K562 (cell line): ENCODE measurements at regions not wholly inside any gene's neighbourhood (a gene's known extent, or its start where the extent isn't known, plus 50 kb on each side); places are given as distances from the start of the nearest gene placed in this dataset.

Experiments
- ATAC-seq: fragments of 200-7000 bp; cut with Tn5 transposase; 3 replicates; pipeline ENCODE4 v1.9.1; 2020; ENCODE audit warnings: moderate library complexity
- BruUV-seq: library from RNA; stranded (reverse); fragments of 400-500 nt; replicated peaks from 2 replicates; lab custom pipeline; 2021; lab: Mats Ljungman, UMichigan
- CTCF ChIA-PET: fragments of 300-600 bp; formaldehyde crosslinking; extraction: SDS; loops from one replicate; lab custom pipeline; 2021; ENCODE audit warnings: low intra/inter-chr PET ratio; lab: Yijun Ruan, JAX
- POLR2A ChIA-PET: fragments of 300-600, 350-650 bp; sonication (Branson Sonifier 250); formaldehyde crosslinking; extraction: SDS; loops from one replicate; lab custom pipeline; 2021; ENCODE audit warnings: antibody characterized with exemption, inconsistent platforms; lab: Yijun Ruan, JAX
- DNase-seq, 4 experiments: peaks; one replicate each; pipeline versions ENCODE4 v3.0.0 to v3.0.0-alpha.2; 2011 to 2018; ENCODE audit warnings: low spot score in 3 of 4, mixed read lengths in 3 of 4; ENCODE audit errors: extremely low read depth in 1 of 4
- FAIRE-seq: peaks from 2 replicates; lab custom pipeline; 2011; peaks lifted over from hg19 to GRCh38; lab: Jason Lieb, UNC
- H2AFZ ChIP-seq: 2 replicates; pipeline ENCODE4 v1.6.0; 2011; ENCODE audit warnings: low read depth, low read length, control low read depth, inconsistent platforms
- H3K27ac ChIP-seq: fragments of 200-600 bp; 3 replicates; pipeline ENCODE4 v1.8.0; 2011; ENCODE audit warnings: low read depth, mild to moderate bottlenecking, control low read depth, inconsistent platforms, low read length, moderate library complexity, mixed read lengths; ENCODE audit errors: extremely low read depth
- H3K27me3 ChIP-seq, 2 experiments: fragments of 300-600 bp in 1 of 2; 2 replicates in 1 of 2; 3 replicates in 1 of 2; pipeline versions ENCODE4 v1.6.0 to v1.8.0; 2011; ENCODE audit warnings: inconsistent platforms in 2 of 2, low read length in 2 of 2, mild to moderate bottlenecking in 1 of 2, mixed read lengths in 1 of 2, moderate library complexity in 1 of 2; ENCODE audit not compliant: control insufficient read depth in 2 of 2, insufficient read depth in 2 of 2
- H3K36me3 ChIP-seq: fragments of 300-600 bp; 3 replicates; pipeline ENCODE4 v1.8.0; 2011; ENCODE audit warnings: mild to moderate bottlenecking, low read length, inconsistent platforms; ENCODE audit not compliant: control insufficient read depth, insufficient read depth
- H3K4me1 ChIP-seq, 2 experiments: fragments of 200-600 bp in 1 of 2; replicated peaks in 1 of 2; 2 replicates in 1 of 2; 3 replicates in 1 of 2; pipeline versions ENCODE4 v1.5.1 to v1.8.0; 2011; ENCODE audit warnings: inconsistent platforms in 2 of 2, low read length in 2 of 2, mild to moderate bottlenecking in 1 of 2, mixed read lengths in 1 of 2, moderate library complexity in 1 of 2; ENCODE audit not compliant: control insufficient read depth in 2 of 2, insufficient read depth in 2 of 2
- H3K4me2 ChIP-seq: 2 replicates; pipeline ENCODE4 v1.6.1; 2011; ENCODE audit warnings: low read length, control low read depth, inconsistent platforms, mixed read lengths; ENCODE audit not compliant: insufficient read depth
- H3K4me3 ChIP-seq: fragments of 200-600 bp; sonication (generic), shearing (Covaris generic); 2 replicates; pipeline ENCODE4 v1.5.1; 2016; ENCODE audit warnings: control low read depth, inconsistent platforms
- H3K79me2 ChIP-seq: fragments of 200-600 bp; 3 replicates; pipeline ENCODE4 v1.8.0; 2011; ENCODE audit warnings: low read length, inconsistent platforms; ENCODE audit not compliant: control insufficient read depth, insufficient read depth
- H3K9ac ChIP-seq, 2 experiments: 2 replicates each; pipeline versions ENCODE4 v1.6.0 to v1.6.1; 2011; ENCODE audit warnings: low read depth in 2 of 2, low read length in 2 of 2, control low read depth in 1 of 2, inconsistent platforms in 1 of 2, mild to moderate bottlenecking in 1 of 2, mixed read lengths in 1 of 2; ENCODE audit not compliant: insufficient read depth in 1 of 2
- H3K9me1 ChIP-seq: one replicate; pipeline ENCODE4 v1.6.0; 2011; ENCODE audit warnings: inconsistent platforms, mild to moderate bottlenecking, low read length, moderate library complexity; ENCODE audit not compliant: control insufficient read depth, insufficient read depth
- H3K9me3 ChIP-seq: replicated peaks from 2 replicates; pipeline ENCODE4 v1.5.1; 2011; ENCODE audit warnings: low read depth, low read length, inconsistent platforms; ENCODE audit not compliant: control insufficient read depth, insufficient read depth
- H4K20me1 ChIP-seq: replicated peaks from 2 replicates; pipeline ENCODE4 v1.6.1; 2011; ENCODE audit warnings: low read length, inconsistent platforms, mixed read lengths; ENCODE audit not compliant: control insufficient read depth, insufficient read depth
- CBFA2T3 ChIP-seq: fragments of 450-650 bp; IDR thresholded peaks from 2 replicates; pipeline ENCODE4 v1.6.1; 2017
- CBX5 ChIP-seq: IDR thresholded peaks from 2 replicates; pipeline ENCODE4 v1.6.1; 2014; ENCODE audit warnings: low read depth, borderline replicate concordance
- CTCF ChIP-seq, 3 experiments: IDR thresholded peaks in 2 of 3; conservative IDR thresholded peaks in 1 of 3; 2 replicates each; pipeline ENCODE4 v1.5.1; 2011 to 2012; ENCODE audit warnings: low read length in 3 of 3, mild to moderate bottlenecking in 3 of 3, control low read depth in 2 of 3, improper control_type of control experiment in 1 of 3, inconsistent platforms in 1 of 3, low read depth in 1 of 3, mixed read lengths in 1 of 3, moderate library complexity in 1 of 3; ENCODE audit not compliant: insufficient read depth in 2 of 3
- NCOA1 ChIP-seq: fragments of 450-650 bp; IDR thresholded peaks from 2 replicates; pipeline ENCODE4 v1.6.1; 2016; ENCODE audit warnings: low read depth
- RBM25 ChIP-seq: fragments of 200-400 bp; formaldehyde crosslinking; IDR thresholded peaks from 2 replicates; pipeline ENCODE4 v1.6.1; 2018; ENCODE audit warnings: low read length, low read depth, moderate library complexity; ENCODE audit not compliant: severe bottlenecking
- SNIP1 ChIP-seq: fragments of 450-650 bp; IDR thresholded peaks from 2 replicates; pipeline ENCODE4 v1.7.1; 2017; ENCODE audit warnings: low read depth, mild to moderate bottlenecking
- TAF1 ChIP-seq: IDR thresholded peaks from 2 replicates; pipeline ENCODE4 v1.6.1; 2011; ENCODE audit warnings: mild to moderate bottlenecking, low read length, moderate library complexity; ENCODE audit not compliant: insufficient read depth, control insufficient read depth, severe bottlenecking; ENCODE audit errors: extremely low read depth
- WGBS: fragments of 100-300 bp; shearing (Covaris generic); methylation state at CpG from one replicate; pipeline ENCODE4 v1.1.6; 2016; ENCODE audit warnings: low coverage, mixed read lengths; ENCODE audit not compliant: insufficient coverage; ENCODE audit errors: missing lambda C conversion rate; 5-methylcytosine and 5-hydroxymethylcytosine counted together
- in situ Hi-C: fragments of 300-500 bp; cut with MboI; formaldehyde crosslinking; loops from 4 replicates; pipeline ENCODE4 v1.15.0; 2018; ENCODE audit warnings: inconsistent platforms, mixed read lengths
- intact Hi-C: fragments of 100-400 bp; cut with micrococcal nuclease; formaldehyde crosslinking; loops from 2 replicates; pipeline ENCODE4 v1.14.2; 2022

DNA sequence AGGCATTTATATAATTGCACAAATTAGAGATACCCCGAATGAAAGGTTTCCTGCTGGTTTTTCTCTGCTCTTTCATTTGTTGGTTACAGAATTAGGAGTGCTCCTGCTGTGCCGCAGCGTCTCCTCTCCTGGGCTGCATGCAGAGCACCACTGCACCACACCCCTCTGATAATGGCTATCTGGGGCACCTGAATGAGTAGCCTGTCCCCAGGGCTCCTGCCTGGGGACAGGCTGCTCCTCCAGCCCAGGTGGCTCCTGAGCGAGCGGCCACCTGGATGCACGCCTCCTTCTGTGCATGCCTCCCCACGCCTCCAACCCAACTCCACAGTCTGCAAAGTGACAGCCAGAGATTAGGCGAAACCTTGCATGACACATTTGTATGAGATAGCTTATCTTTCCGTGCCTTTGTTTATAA lies 242.6 kb upstream of the FZD8 start:
- H3K9ac ChIP-seq, result no peak overlapping the region
- TF ChIP-seq SNIP1, result no peak
- no peak for TF ChIP-seq RBM25
- no peak for TF ChIP-seq NCOA1
- TF ChIP-seq CBFA2T3, result peak; percentile 24; the same call in 1 of the 2 replicates
- no peak for TF ChIP-seq TAF1
- in situ Hi-C loops, result no loop called here

DNA sequence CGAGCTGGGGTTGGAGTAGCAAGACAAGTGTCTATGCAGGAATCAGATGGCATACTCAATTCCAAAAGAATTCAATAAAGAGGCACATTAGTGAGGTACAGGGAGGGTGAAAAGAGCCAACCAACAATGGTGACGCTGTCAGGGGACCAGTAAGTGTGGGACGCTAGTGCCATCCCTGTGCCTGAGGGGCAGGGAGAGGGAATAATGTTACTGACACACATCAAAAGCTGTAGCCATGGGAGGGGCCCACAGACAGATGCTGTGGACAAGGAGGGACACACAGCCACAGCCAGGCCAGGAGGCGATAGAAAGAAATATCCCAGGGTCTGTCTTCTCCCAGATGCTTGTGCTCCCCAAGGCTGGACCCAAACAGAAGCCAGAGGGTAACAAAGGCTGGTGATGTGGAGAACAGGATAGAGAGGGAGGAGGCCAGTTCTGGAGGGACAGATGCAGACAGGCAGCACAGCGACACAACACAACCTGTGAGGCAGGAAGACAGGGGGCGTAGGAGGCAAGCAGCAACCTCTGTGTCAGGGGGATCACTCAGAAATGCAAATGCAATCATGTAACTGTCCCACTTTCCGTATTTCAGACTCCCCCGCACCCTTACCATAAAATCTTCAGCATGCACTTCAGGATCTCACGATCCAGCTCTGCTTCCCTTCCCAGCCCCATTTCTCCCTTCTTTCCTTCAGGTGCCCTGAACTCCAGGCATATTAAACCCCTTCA lies 240.5 kb upstream of the FZD8 start:
- no peak overlapping the region for H2AFZ ChIP-seq
- no peak overlapping the region for H3K4me2 ChIP-seq
- no peaks in the 10 kb centered on the region for H3K9me3 ChIP-seq
- H3K27ac ChIP-seq, result no peak overlapping the region
- no peak overlapping the region for H3K4me3 ChIP-seq
- no peaks in the 10 kb centered on the region for H4K20me1 ChIP-seq
- 0% methylated on average over 9 of the region's 9 CpGs for WGBS
- in situ Hi-C loops (no loop called here), intact Hi-C loops (no loop called here)
- CTCF ChIA-PET, result no interaction called here
- H3K4me1 ChIP-seq, result peaks cover 0 to 4% of the 10 kb centered on the region in 2 experiments; a peak in 1 of 5 replicates
- ATAC-seq (peak; percentile 42; the same call in 1 of the 3 replicates), DNase-seq (peak in 1 of 4 experiments; percentile 1), FAIRE-seq (no peak)
- H3K9me1 ChIP-seq, result no peaks in the 10 kb centered on the region
- POLR2A ChIA-PET, result no interaction called here
- H3K36me3 ChIP-seq, result no peaks in the 10 kb centered on the region
- no peak overlapping the region for H3K9ac ChIP-seq
- no TSS peak for BruUV-seq
- no peaks in the 10 kb centered on the region for H3K79me2 ChIP-seq
- H3K27me3 ChIP-seq, result no peaks in the 10 kb centered on the region; a peak in 1 of 5 replicates
- TF ChIP-seq CBX5, result no peak
- TF ChIP-seq CTCF (IDR thresholded peaks at IDR 0.05 in 2 of 3, conservative IDR thresholded peaks at IDR 0.05 in 1 of 3; ENCODE audit: insufficient read depth in 2 of 3, low read depth in 1 of 3, low read length in 3 of 3), result 0 out of 6 replicates have a peak, but pooled peaks of 2 of the 3 experiments have one; percentile 14 to 18

More for the DNA sequence above, 242.6 kb upstream of the FZD8 start:
- H3K27me3 ChIP-seq, result no peaks in the 10 kb centered on the region; a peak in 1 of 5 replicates
- H3K36me3 ChIP-seq, result no peaks in the 10 kb centered on the region
- no peaks in the 10 kb centered on the region for H3K79me2 ChIP-seq
- no peaks in the 10 kb centered on the region for H3K9me1 ChIP-seq
- no peaks in the 10 kb centered on the region for H3K9me3 ChIP-seq
- intact Hi-C loops, result no loop called here
- 0% methylated on average over 8 of the region's 9 CpGs for WGBS
- BruUV-seq, result no TSS peak
- ChIA-PET POLR2A (interaction anchor here (0.6 kb wide), 1 partner anchor 435 kb away, joined by 3 read pairs; no protein-coding TSS in a partner anchor), CTCF (no interaction called here)
- no peaks in the 10 kb centered on the region for H4K20me1 ChIP-seq
- no peak overlapping the region for H2AFZ ChIP-seq
- DNase-seq (peak in 1 of 4 experiments; percentile 3), FAIRE-seq (no peak), ATAC-seq (no peak)
- H3K4me1 ChIP-seq, result peaks cover 0 to 4% of the 10 kb centered on the region in 2 experiments; a peak in 1 of 5 replicates
- H3K4me2 ChIP-seq, result no peak overlapping the region
- H3K27ac ChIP-seq, result no peak overlapping the region
- no peak overlapping the region for H3K4me3 ChIP-seq
